ENCODE measurements at regions not wholly inside any gene's neighbourhood (a gene's known extent, or its start where the extent isn't known, plus 50 kb on each side); places are given as distances from the start of the nearest gene placed in this dataset.

- Histone ChIP-seq H3K36me3 (ENCODE audit: control insufficient read depth in 2 of 4, insufficient read depth in 4 of 4, low read length in 3 of 4) (no peaks in the 10 kb centered on the region), H3K27ac (ENCODE audit: low read depth, low read length) (no peak overlapping the region), H4K8ac (ENCODE audit: extremely low read depth, insufficient read depth, low read length) (no peak overlapping the region), H3K79me1 (ENCODE audit: low read depth, low read length) (no peaks in the 10 kb centered on the region), H2BK20ac (ENCODE audit: low read length) (no peak overlapping the region), H3K56ac (replicated peaks; ENCODE audit: insufficient read length, low read depth, low read length) (no peak overlapping the region), H3K4me1 (replicated peaks in 1 of 4; ENCODE audit: control insufficient read depth in 3 of 4, insufficient read depth in 4 of 4, low read length in 3 of 4) (peaks cover 3 to 11% (median 8%) of the 10 kb centered on the region in 4 experiments), H3K23ac (ENCODE audit: insufficient read length) (no peak overlapping the region), H2AFZ (ENCODE audit: low read length) (no peak overlapping the region), H3K23me2 (ENCODE audit: low read depth, low read length) (peaks cover 2% of the 10 kb centered on the region; the same call in 1 of the 2 replicates), H2AK5ac (ENCODE audit: low read depth, low read length) (no peak overlapping the region), H2BK15ac (ENCODE audit: low read length) (no peak overlapping the region), H3K79me2 (ENCODE audit: control insufficient read depth in 1 of 2, insufficient read depth in 2 of 2, low read length in 2 of 2) (no peaks in the 10 kb centered on the region), H3K4me2 (ENCODE audit: insufficient read depth in 1 of 2, low read depth in 2 of 2, low read length in 2 of 2) (no peak overlapping the region), H3K18ac (ENCODE audit: extremely low read depth, low read length) (no peak overlapping the region), H3K9me3 (ENCODE audit: insufficient read depth in 2 of 2, low read depth in 1 of 2, low read length in 1 of 2) (no peaks in the 10 kb centered on the region), H3K9ac (replicated peaks in 1 of 4; ENCODE audit: extremely low read depth in 1 of 4, low read depth in 3 of 4, low read length in 3 of 4) (no peak overlapping the region), H2BK120ac (replicated peaks; ENCODE audit: low read depth, low read length) (no peak overlapping the region), H4K5ac (ENCODE audit: insufficient read length, low read depth, low read length) (no peak overlapping the region), H3K4me3 (ENCODE audit: extremely low read depth in 1 of 4, insufficient read depth in 2 of 4, low read depth in 3 of 4, low read length in 4 of 4) (no peak overlapping the region), H3K27me3 (replicated peaks in 1 of 4; ENCODE audit: control insufficient read depth in 3 of 4, extremely low read depth in 1 of 4, insufficient read depth in 3 of 4, low read length in 3 of 4) (no peaks in the 10 kb centered on the region), H2BK12ac (ENCODE audit: low read depth, low read length) (no peak overlapping the region), H2BK5ac (ENCODE audit: low read depth, low read length) (no peak overlapping the region), H4K91ac (replicated peaks; ENCODE audit: insufficient read length, low read length) (no peak overlapping the region), H4K20me1 (replicated peaks in 1 of 2; ENCODE audit: control insufficient read depth in 1 of 2, insufficient read depth in 2 of 2, low read length in 2 of 2) (no peaks in the 10 kb centered on the region), H3K14ac (ENCODE audit: insufficient read length) (no peak overlapping the region), H3K4ac (replicated peaks; ENCODE audit: insufficient read length, low read depth, low read length) (no peak overlapping the region)
- WGBS, 2 experiments (ENCODE audit: extremely low coverage in 1 of 2, insufficient coverage in 1 of 2, insufficient read length in 1 of 2, insufficient replicate concordance in 2 of 2, low coverage in 1 of 2, low lambda C conversion rate in 2 of 2, missing lambda C conversion rate in 1 of 2) = 85% methylated on average over 3 of the region's 3 CpGs; no CpG with 5 or more reads in 1 of the 2 experiments
- FAIRE-seq (no peak), DNase-seq (ENCODE audit: low read depth in 1 of 2, low spot score in 2 of 2) (no peak)
- ChIA-PET POLR2A (ENCODE audit: partially characterized antibody) (no interaction called here), CTCF (ENCODE audit: partially characterized antibody) (interaction anchor here (0.6 kb wide), 1 partner anchor 182 kb away, joined by 4 read pairs; no protein-coding TSS in a partner anchor)
- no peak for TF ChIP-seq PHF8 (conservative IDR thresholded peaks at IDR 0.05; ENCODE audit: low read depth, low read length)
- no peak for TF ChIP-seq ATF3 (IDR thresholded peaks at IDR 0.05; ENCODE audit: insufficient read depth, low read depth, low read length)
- no peak for TF ChIP-seq TBP (IDR thresholded peaks at IDR 0.05; ENCODE audit: low read depth, low read length)
- no peak for TF ChIP-seq NRF1 (IDR thresholded peaks at IDR 0.05; ENCODE audit: low read depth, low read length)
- no peak for TF ChIP-seq BCL11A (IDR thresholded peaks at IDR 0.05; ENCODE audit: low read depth in 2 of 2, low read length in 2 of 2)
- TF ChIP-seq, protein P1, sequence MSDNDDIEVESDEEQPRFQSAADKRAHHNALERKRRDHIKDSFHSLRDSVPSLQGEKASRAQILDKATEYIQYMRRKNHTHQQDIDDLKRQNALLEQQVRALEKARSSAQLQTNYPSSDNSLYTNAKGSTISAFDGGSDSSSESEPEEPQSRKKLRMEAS (IDR thresholded peaks at IDR 0.05) = no peak
- no peak for TF ChIP-seq POLR2AphosphoS5 (IDR thresholded peaks at IDR 0.05; ENCODE audit: low read depth, low read length)
- TF ChIP-seq TEAD4 (IDR thresholded peaks at IDR 0.05; ENCODE audit: low read depth, low read length) = no peak
- no peak for TF ChIP-seq TCF12 (IDR thresholded peaks at IDR 0.05; ENCODE audit: low read depth, low read length)
- TF ChIP-seq GTF2F1 (IDR thresholded peaks at IDR 0.05; ENCODE audit: borderline replicate concordance, low read depth, low read length) = no peak
- TF ChIP-seq HDAC2 (IDR thresholded peaks at IDR 0.05; ENCODE audit: borderline replicate concordance in 1 of 2, low read depth in 2 of 2, low read length in 2 of 2) = no peak
- TF ChIP-seq USF2 (IDR thresholded peaks at IDR 0.05; ENCODE audit: low read length) = no peak
- TF ChIP-seq SP2 (IDR thresholded peaks at IDR 0.05; ENCODE audit: low read length) = no peak
These were observed 386.2 kb downstream of the SOX11 start for GRCh38 chr2:6078414-6078813.

Data from H1 (cell line).